Natural killer cell (primary cell): ENCODE measurements at regions not wholly inside any gene's neighbourhood (a gene's known extent, or its start where the extent isn't known, plus 50 kb on each side); places are given as distances from the start of the nearest gene placed in this dataset.

Source experiments
- ATAC-seq, 3 donors: fragments of 150-1000 bp in 2 of 3; fragments of 200-7000 bp in 1 of 3; cut with Tn5 transposase; 1 replicate in 1 of 3; 2 replicates in 2 of 3; pipeline ENCODE4 v1.10.0; 2021; ENCODE audit warnings: mild to moderate bottlenecking in 2 of 3, moderate library complexity in 2 of 3
- DNase-seq, 2 donors: peaks; one replicate each; pipeline versions ENCODE4 v3.0.0 to v3.0.0-alpha.2; 2013 to 2021; ENCODE audit warnings: mixed read lengths in 1 of 2
- H3K27ac ChIP-seq: one replicate; pipeline ENCODE4 v1.5.1; 2013; ENCODE audit warnings: mild to moderate bottlenecking, low read length
- H3K27me3 ChIP-seq: one replicate; pipeline ENCODE4 v1.6.1; 2013; ENCODE audit warnings: low read length; ENCODE audit not compliant: control insufficient read depth, insufficient read depth
- H3K36me3 ChIP-seq: one replicate; pipeline ENCODE4 v1.6.1; 2013; ENCODE audit warnings: low read length; ENCODE audit not compliant: control insufficient read depth, insufficient read depth
- H3K4me1 ChIP-seq: one replicate; pipeline ENCODE4 v1.6.1; 2013; ENCODE audit warnings: low read length; ENCODE audit not compliant: control insufficient read depth, insufficient read depth
- H3K4me3 ChIP-seq: one replicate; pipeline ENCODE4 v1.5.1; 2013; ENCODE audit warnings: low read length
- H3K9me3 ChIP-seq: one replicate; pipeline ENCODE4 v1.6.1; 2013; ENCODE audit warnings: low read length; ENCODE audit not compliant: control insufficient read depth, insufficient read depth
- H3K27ac Mint-ChIP-seq, 2 donors: one replicate each; pipeline ENCODE4 v1.8.0; 2022; ENCODE audit warnings: mild to moderate bottlenecking in 2 of 2, mixed read lengths in 2 of 2, moderate library complexity in 1 of 2
- H3K27me3 Mint-ChIP-seq, 2 donors: one replicate each; pipeline ENCODE4 v1.8.0; 2022; ENCODE audit warnings: low read depth in 2 of 2, mixed read lengths in 2 of 2
- H3K36me3 Mint-ChIP-seq: one replicate; pipeline ENCODE4 v1.8.0; 2022; ENCODE audit warnings: mixed read lengths
- H3K4me1 Mint-ChIP-seq, 2 donors: one replicate each; pipeline ENCODE4 v1.8.0; 2022; ENCODE audit warnings: mixed read lengths in 2 of 2
- H3K4me3 Mint-ChIP-seq: one replicate; pipeline ENCODE4 v1.8.0; 2022; ENCODE audit warnings: mild to moderate bottlenecking, moderate library complexity, mixed read lengths
- H3K9me3 Mint-ChIP-seq, 2 donors: one replicate each; pipeline ENCODE4 v1.8.0; 2022; ENCODE audit warnings: mixed read lengths in 2 of 2
- WGBS: methylation state at CpG from one replicate; pipeline ENCODE4 v1.1.7; 2013; ENCODE audit warnings: missing lambda C conversion rate; ENCODE audit not compliant: insufficient coverage; 5-methylcytosine and 5-hydroxymethylcytosine counted together
- intact Hi-C: fragments of 100-400 bp; cut with micrococcal nuclease; formaldehyde crosslinking; loops from one replicate; pipeline ENCODE4 v1.14.2; 2022
- TF ChIP-seq, protein P1 (sequence below): fragments of 200-600 bp; IDR thresholded peaks from one replicate; pipeline ENCODE4 v1.8.0; 2022; ENCODE audit warnings: antibody characterized with exemption

DNA sequence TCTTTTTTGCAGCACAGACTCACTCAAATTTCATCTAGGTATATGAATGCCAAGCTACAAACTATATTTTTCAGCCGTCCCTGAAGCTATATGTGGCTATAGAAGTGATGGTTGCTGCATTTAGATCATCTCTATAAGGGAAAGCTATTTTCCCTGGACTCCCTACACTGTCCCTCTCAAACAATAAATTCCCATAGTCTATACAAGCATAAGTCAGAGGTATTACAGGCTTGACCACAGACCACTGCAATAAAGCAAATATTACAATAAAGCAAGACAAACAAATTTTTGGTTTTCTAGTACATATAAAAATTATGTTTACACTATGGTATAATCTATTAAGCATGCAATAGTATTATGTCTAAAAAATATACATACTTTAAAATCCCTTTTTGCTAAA lies 1015.5 kb upstream of the LRRN3 start:
- Histone ChIP-seq H3K27me3 (no peaks in the 10 kb centered on the region), H3K9me3 (no peaks in the 10 kb centered on the region), H3K36me3 (no peaks in the 10 kb centered on the region), H3K27ac (no peak overlapping the region), H3K4me3 (no peak overlapping the region), H3K4me1 (no peaks in the 10 kb centered on the region)
- Mint-ChIP-seq H3K36me3 (peaks cover 6% of the 10 kb centered on the region), H3K27ac (no peak overlapping the region), H3K27me3 (no peaks in the 10 kb centered on the region), H3K4me1 (no peaks in the 10 kb centered on the region), H3K9me3 (peaks cover 7 to 27% of the 10 kb centered on the region in 2 donors), H3K4me3 (no peak overlapping the region)
- no CpG with 5 or more reads among the region's 1 CpG for WGBS
- DNase-seq (no peak), ATAC-seq (no peak)
- intact Hi-C loops, result no loop called here
- TF ChIP-seq, protein P1, sequence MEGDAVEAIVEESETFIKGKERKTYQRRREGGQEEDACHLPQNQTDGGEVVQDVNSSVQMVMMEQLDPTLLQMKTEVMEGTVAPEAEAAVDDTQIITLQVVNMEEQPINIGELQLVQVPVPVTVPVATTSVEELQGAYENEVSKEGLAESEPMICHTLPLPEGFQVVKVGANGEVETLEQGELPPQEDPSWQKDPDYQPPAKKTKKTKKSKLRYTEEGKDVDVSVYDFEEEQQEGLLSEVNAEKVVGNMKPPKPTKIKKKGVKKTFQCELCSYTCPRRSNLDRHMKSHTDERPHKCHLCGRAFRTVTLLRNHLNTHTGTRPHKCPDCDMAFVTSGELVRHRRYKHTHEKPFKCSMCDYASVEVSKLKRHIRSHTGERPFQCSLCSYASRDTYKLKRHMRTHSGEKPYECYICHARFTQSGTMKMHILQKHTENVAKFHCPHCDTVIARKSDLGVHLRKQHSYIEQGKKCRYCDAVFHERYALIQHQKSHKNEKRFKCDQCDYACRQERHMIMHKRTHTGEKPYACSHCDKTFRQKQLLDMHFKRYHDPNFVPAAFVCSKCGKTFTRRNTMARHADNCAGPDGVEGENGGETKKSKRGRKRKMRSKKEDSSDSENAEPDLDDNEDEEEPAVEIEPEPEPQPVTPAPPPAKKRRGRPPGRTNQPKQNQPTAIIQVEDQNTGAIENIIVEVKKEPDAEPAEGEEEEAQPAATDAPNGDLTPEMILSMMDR, result no peak

DNA sequence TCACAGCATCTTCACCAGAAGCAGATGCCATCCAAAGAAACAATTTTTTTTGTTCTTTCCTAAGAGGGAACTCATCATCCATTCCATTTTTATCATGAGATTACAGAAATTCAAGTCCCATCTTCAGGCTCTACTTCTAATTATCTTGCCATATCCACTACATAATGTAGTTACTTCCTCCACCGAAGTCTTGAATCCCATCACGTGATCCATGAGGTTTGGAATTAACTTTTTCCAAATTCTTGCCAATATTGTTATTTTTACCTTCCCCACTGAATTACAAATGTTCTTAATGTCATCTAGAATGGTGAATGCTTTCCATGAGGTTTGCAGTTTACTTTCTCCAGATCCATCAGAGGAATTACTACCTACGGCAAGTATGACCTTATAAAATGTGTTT lies 1014.7 kb upstream of the LRRN3 start:
- no peak overlapping the region for H3K27ac ChIP-seq
- Mint-ChIP-seq H3K9me3 (peaks cover 11 to 29% of the 10 kb centered on the region in 2 donors), H3K27me3 (no peaks in the 10 kb centered on the region), H3K4me3 (no peak overlapping the region), H3K36me3 (peaks cover 10% of the 10 kb centered on the region), H3K27ac (no peak overlapping the region), H3K4me1 (no peaks in the 10 kb centered on the region)
- no peaks in the 10 kb centered on the region for H3K36me3 ChIP-seq
- no peak overlapping the region for H3K4me3 ChIP-seq
- H3K9me3 ChIP-seq, result no peaks in the 10 kb centered on the region
- H3K4me1 ChIP-seq, result no peaks in the 10 kb centered on the region
- ATAC-seq (no peak), DNase-seq (no peak)
- intact Hi-C loops, result no loop called here
- no peaks in the 10 kb centered on the region for H3K27me3 ChIP-seq
- TF ChIP-seq, protein P1, result no peak
- 92% methylated on average over 3 of the region's 3 CpGs for WGBS

DNA sequence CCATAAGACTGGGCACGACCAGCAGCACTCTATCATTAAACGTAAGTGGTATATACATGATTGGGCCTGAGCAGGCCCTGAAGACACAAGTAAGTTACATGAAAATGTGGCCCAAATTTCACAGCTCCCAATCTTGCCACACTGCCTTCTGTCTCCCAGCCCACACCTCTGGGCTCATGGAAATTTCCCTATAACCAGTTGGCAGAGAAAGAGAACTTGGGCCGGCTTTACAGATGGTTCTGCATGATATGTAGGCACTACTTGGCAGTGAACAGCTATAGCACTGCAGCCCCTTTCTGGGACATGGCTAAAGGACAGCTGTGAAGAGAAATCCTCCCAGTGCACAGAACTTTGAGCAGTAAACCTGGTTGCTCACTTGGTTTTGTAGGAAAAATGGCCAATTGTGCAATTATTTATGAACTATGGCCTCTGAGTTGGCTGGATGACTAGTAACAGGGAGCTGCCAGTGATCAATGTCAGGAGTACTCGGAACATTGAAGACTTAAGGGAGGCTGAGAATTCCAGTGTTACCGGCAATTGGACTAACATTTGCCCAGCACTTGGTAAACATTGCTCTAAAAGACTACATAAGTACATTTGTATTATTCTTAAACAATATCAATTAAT lies 1006.6 kb upstream of the LRRN3 start:
- Histone ChIP-seq H3K4me3 (no peak overlapping the region), H3K9me3 (no peaks in the 10 kb centered on the region), H3K27me3 (no peaks in the 10 kb centered on the region), H3K36me3 (no peaks in the 10 kb centered on the region), H3K27ac (no peak overlapping the region), H3K4me1 (no peaks in the 10 kb centered on the region)
- DNase-seq, result no peak
- intact Hi-C loops, result no loop called here
- no peak for ATAC-seq
- Mint-ChIP-seq H3K9me3 (peaks cover 6 to 9% of the 10 kb centered on the region in 2 donors), H3K4me3 (no peak overlapping the region), H3K36me3 (peaks cover 6% of the 10 kb centered on the region), H3K27me3 (no peaks in the 10 kb centered on the region), H3K4me1 (no peaks in the 10 kb centered on the region), H3K27ac (no peak overlapping the region)
- 89% methylated on average over 4 of the region's 5 CpGs for WGBS
- TF ChIP-seq, protein P1, result no peak
